BLaER1 (cell line): ENCODE measurements at regions not wholly inside any gene's neighbourhood (a gene's known extent, or its start where the extent isn't known, plus 50 kb on each side); places are given as distances from the start of the nearest gene placed in this dataset.

Source experiments
- H3K27ac ChIP-seq: shearing (Covaris generic); formaldehyde crosslinking; 2 replicates; pipeline ENCODE4 v1.8.1; 2022
- H3K27me3 ChIP-seq: shearing (Covaris generic); formaldehyde crosslinking; 2 replicates; pipeline ENCODE4 v1.8.1; 2022
- H3K36me3 ChIP-seq: shearing (Covaris generic); formaldehyde crosslinking; 2 replicates; pipeline ENCODE4 v1.8.1; 2022
- H3K4me1 ChIP-seq: shearing (Covaris generic); formaldehyde crosslinking; 2 replicates; pipeline ENCODE4 v1.8.1; 2022
- H3K4me2 ChIP-seq: shearing (Covaris generic); formaldehyde crosslinking; 2 replicates; pipeline ENCODE4 v1.8.1; 2022
- H3K4me3 ChIP-seq: shearing (Covaris generic); formaldehyde crosslinking; 2 replicates; pipeline ENCODE4 v1.8.1; 2022
- H3K9ac ChIP-seq: shearing (Covaris generic); formaldehyde crosslinking; 2 replicates; pipeline ENCODE4 v1.8.1; 2022
- H3K9me3 ChIP-seq: shearing (Covaris generic); formaldehyde crosslinking; 2 replicates; pipeline ENCODE4 v1.8.1; 2022
- H4K20me1 ChIP-seq: shearing (Covaris generic); formaldehyde crosslinking; 2 replicates; pipeline ENCODE4 v1.8.1; 2022
- Cebpa-rat ChIP-seq: shearing (Covaris generic); IDR thresholded peaks from 2 replicates; pipeline ENCODE4 v1.8.1; 2022

DNA sequence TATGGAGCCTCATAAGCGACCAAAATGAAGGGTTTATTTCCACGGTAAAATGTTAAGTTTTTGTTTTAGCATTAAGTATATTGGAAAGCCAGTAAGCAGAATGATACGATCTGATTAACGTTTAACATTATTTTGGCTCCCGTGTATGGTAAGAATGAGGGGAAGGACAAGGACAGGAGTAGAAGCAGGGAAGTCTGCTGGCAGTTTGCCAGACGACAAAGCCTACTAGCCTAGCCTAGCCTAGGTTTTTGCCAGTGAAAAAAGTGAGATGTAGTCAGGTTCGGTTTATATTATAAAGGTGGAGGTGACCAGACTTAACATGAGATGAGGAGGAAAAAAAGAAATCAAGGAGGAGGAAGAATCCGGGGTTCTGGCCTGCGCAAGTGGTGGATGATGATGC is 78.9 kb upstream of the ARHGAP32 start:
- peaks cover 31% of the 10 kb centered on the region for H4K20me1 ChIP-seq
- no peaks in the 10 kb centered on the region for H3K9me3 ChIP-seq
- no peaks in the 10 kb centered on the region for H3K27me3 ChIP-seq
- no peak overlapping the region for H3K9ac ChIP-seq
- H3K27ac ChIP-seq: no peak overlapping the region
- 0 out of 2 replicates have a peak overlapping the region, but pooled peaks have one; percentile 29 for H3K4me2 ChIP-seq
- no peak for TF ChIP-seq Cebpa-rat
- peaks cover 12% of the 10 kb centered on the region; the same call in 1 of the 2 replicates for H3K36me3 ChIP-seq
- H3K4me1 ChIP-seq: peaks cover 66% of the 10 kb centered on the region
- H3K4me3 ChIP-seq: no peak overlapping the region

DNA sequence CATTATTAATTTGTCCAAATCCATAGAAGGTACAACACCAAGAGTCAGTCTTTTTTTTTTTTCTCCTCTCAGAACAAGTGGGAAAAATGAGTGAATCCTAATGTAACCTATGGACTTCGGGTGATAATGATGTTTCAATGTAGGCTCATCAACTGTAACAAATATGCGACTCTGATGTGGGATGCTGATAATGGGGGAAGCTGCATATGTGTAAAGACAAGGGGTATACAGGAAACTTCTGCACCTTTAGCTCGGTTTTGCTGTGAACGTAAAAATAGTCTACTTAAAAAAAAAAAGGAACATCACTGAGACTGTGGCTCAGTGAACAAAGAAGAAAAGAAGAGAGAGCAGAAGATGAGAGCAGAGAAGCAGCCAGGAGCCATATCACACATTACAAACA is 78.3 kb upstream of the ARHGAP32 start:
- H3K27ac ChIP-seq: no peak overlapping the region
- H4K20me1 ChIP-seq: peaks cover 25% of the 10 kb centered on the region
- no peak for TF ChIP-seq Cebpa-rat
- H3K4me3 ChIP-seq: no peak overlapping the region
- no peaks in the 10 kb centered on the region for H3K9me3 ChIP-seq
- H3K9ac ChIP-seq: no peak overlapping the region
- H3K4me1 ChIP-seq: peaks cover 60% of the 10 kb centered on the region
- peaks cover 12% of the 10 kb centered on the region; the same call in 1 of the 2 replicates for H3K36me3 ChIP-seq
- H3K4me2 ChIP-seq: peak overlapping the region; percentile 29; the same call in 1 of the 2 replicates
- H3K27me3 ChIP-seq: no peaks in the 10 kb centered on the region

DNA sequence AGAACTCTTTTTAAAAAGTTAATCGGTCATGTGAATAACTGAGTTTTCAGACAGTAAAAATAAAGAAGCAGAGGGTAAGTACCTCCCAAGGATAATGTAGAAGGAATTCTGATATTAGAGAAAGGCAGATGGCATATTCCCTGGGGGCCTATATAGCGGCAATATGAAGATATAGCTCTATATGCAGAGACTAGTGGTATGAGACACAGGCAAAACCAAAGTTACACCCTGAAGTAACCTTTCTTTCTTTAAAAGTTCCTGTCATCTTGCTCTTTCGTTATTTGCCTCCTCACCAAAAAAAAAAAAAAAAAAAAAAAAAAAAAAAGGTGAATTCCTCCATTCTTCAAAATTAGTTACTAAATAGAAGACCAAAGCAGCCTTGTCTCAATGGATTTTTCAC is 76.2 kb upstream of the ARHGAP32 start:
- H3K4me3 ChIP-seq: no peak overlapping the region
- peak overlapping the region; percentile 15; the same call in 1 of the 2 replicates for H3K4me2 ChIP-seq

DNA sequence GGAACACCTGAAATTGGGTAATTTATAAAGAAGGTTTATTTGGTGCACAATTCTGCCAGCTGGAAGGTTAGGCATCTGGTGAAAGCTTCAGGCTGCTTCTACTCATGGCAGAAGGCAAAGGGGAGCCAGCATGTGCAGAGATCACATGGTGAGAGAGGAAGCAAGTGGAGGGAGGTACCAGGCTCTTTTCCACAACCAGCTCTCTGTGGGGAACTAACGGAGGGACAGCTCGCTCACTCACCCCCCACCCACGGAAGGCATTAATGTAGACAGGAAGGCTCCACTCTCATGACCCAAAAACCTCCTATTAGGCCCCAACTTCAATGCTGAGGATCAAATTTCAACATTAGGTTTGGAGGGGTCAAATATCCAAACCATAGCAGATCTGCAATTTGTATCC is 75.6 kb upstream of the ARHGAP32 start:
- H3K27ac ChIP-seq: no peak overlapping the region
- H3K36me3 ChIP-seq: peaks cover 12% of the 10 kb centered on the region; the same call in 1 of the 2 replicates
- H3K9ac ChIP-seq: no peak overlapping the region
- H3K4me1 ChIP-seq: peaks cover 41% of the 10 kb centered on the region
- TF ChIP-seq Cebpa-rat: no peak
- no peaks in the 10 kb centered on the region for H3K27me3 ChIP-seq
- no peaks in the 10 kb centered on the region for H3K9me3 ChIP-seq
- no peak overlapping the region for H3K4me3 ChIP-seq
- no peaks in the 10 kb centered on the region for H4K20me1 ChIP-seq
- peak overlapping the region; percentile 15; the same call in 1 of the 2 replicates for H3K4me2 ChIP-seq

More for the DNA sequence above, 76.2 kb upstream of the ARHGAP32 start:
- H3K36me3 ChIP-seq: peaks cover 12% of the 10 kb centered on the region; the same call in 1 of the 2 replicates
- no peak overlapping the region for H3K27ac ChIP-seq
- H4K20me1 ChIP-seq: peaks cover 4% of the 10 kb centered on the region
- H3K27me3 ChIP-seq: no peaks in the 10 kb centered on the region
- H3K4me1 ChIP-seq: peaks cover 42% of the 10 kb centered on the region
- H3K9ac ChIP-seq: no peak overlapping the region
- H3K9me3 ChIP-seq: no peaks in the 10 kb centered on the region
- TF ChIP-seq Cebpa-rat: no peak

DNA sequence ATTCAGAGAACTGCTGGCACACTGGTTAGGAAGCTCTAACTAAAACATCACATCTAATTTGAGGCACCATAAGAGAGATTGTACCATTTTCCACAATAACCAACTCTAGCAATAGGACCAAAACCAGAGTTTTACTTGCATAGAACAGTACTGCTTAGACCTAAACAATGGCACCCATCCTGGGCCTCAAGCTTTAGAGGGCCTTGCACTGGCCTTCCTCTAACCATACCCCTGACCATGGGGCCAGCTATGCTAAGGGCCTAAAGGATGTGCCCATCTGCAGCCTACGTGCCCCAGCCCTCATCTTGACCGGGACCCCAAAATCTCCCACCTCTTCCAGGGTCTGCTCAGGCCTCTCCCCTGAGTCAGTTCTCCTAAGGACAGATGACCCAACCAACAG is 74.4 kb upstream of the ARHGAP32 start:
- Histone ChIP-seq H3K9ac (no peak overlapping the region), H3K4me2 (no peak overlapping the region), H3K4me1 (peaks cover 42% of the 10 kb centered on the region), H3K27me3 (no peaks in the 10 kb centered on the region), H3K4me3 (no peak overlapping the region), H3K36me3 (peaks cover 12% of the 10 kb centered on the region; the same call in 1 of the 2 replicates), H3K9me3 (no peaks in the 10 kb centered on the region), H3K27ac (no peak overlapping the region), H4K20me1 (no peaks in the 10 kb centered on the region)
- no peak for TF ChIP-seq Cebpa-rat

DNA sequence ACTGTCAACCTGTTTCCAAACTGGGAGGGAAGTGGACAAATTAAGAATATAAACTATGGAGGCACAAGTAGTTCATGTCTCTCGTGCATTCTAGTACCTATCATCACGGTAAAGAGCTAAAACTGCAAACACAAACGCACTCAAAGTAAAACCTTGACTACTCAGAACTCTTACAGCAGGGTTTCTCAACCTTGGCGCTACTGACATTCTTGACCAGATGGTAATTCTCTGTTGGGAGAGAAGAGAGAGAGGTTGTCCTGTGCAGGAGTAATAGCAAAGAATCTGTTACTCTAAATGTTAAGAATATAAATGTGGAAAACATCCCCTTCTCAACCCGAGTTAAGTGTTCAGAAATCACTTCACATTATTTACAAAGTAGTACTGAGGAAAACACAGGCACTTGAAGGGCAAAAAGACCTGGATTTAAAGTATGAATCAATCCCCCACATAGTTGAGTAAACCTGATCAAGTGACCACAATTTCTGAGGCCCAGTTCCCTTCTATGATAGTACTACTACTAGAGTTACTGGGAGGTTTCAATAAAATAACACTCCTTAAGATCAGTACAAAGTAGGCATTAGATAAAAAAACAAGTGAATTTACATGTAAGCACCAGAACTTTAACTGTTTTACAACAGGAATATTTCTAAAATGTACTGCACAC is 73.1 kb upstream of the ARHGAP32 start:
- Histone ChIP-seq H3K36me3 (peaks cover 12% of the 10 kb centered on the region; the same call in 1 of the 2 replicates), H3K27ac (no peak overlapping the region), H3K9ac (no peak overlapping the region)

DNA sequence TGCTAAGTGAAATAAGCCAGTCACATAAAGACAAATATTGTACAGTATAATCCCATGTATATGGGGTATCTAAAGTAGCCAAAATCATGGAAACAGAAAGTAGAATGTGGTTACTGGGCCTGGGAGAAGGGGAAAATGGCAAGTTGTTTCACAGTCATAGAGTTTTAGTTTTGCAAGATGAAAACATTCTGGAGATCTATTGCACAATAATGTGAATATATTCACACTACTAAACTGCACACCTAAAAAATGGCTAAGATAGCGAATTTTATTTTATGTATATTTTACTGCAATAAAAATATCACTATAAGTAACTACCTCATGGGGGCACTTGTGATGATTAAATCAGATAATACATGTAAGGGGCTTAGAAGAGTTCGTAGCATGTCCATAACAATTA is 72.0 kb upstream of the ARHGAP32 start:
- H4K20me1 ChIP-seq: no peaks in the 10 kb centered on the region
- peaks cover 6% of the 10 kb centered on the region; the same call in 1 of the 2 replicates for H3K36me3 ChIP-seq
- H3K4me1 ChIP-seq: peaks cover 52% of the 10 kb centered on the region
- H3K9ac ChIP-seq: no peak overlapping the region
- H3K27me3 ChIP-seq: no peaks in the 10 kb centered on the region
- no peak overlapping the region for H3K4me3 ChIP-seq
- TF ChIP-seq Cebpa-rat: no peak; the same call in 1 of the 2 replicates
- H3K27ac ChIP-seq: no peak overlapping the region
- no peaks in the 10 kb centered on the region for H3K9me3 ChIP-seq
- H3K4me2 ChIP-seq: no peak overlapping the region

More for the DNA sequence above, 73.1 kb upstream of the ARHGAP32 start:
- Histone ChIP-seq H3K9me3 (no peaks in the 10 kb centered on the region), H3K4me3 (no peak overlapping the region), H3K27me3 (no peaks in the 10 kb centered on the region), H3K4me1 (peaks cover 42% of the 10 kb centered on the region), H3K4me2 (no peak overlapping the region), H4K20me1 (no peaks in the 10 kb centered on the region)
- no peak for TF ChIP-seq Cebpa-rat

DNA sequence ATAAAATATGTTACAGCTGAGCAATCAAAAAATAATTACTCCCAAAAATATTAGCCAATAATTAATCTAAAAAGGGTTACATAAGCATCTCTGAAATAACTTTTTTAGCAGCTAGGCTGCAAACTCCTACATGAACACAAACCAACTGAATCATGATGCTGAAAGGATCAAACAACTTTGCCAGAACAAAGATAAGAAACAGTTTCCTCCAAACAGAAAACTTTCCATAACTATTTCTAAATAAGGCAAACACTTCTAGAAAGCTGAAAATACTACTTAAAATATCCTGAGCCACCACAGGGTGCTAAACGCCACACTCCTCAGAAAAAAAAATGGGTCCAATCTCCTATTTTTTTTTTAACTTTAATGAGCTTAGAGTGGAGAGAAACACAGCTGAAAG is 68.6 kb upstream of the ARHGAP32 start:
- Histone ChIP-seq H3K9ac (peak overlapping the region; percentile 59; the same call in 1 of the 2 replicates), H3K36me3 (no peaks in the 10 kb centered on the region), H3K27ac (peak overlapping the region; percentile 72), H3K4me2 (peak overlapping the region; percentile 71), H3K27me3 (no peaks in the 10 kb centered on the region), H3K4me3 (peak overlapping the region; percentile 31; the same call in 1 of the 2 replicates), H3K4me1 (peaks cover 38% of the 10 kb centered on the region), H4K20me1 (no peaks in the 10 kb centered on the region), H3K9me3 (peaks cover 6% of the 10 kb centered on the region; the same call in 1 of the 2 replicates)
- TF ChIP-seq Cebpa-rat: no peak

DNA sequence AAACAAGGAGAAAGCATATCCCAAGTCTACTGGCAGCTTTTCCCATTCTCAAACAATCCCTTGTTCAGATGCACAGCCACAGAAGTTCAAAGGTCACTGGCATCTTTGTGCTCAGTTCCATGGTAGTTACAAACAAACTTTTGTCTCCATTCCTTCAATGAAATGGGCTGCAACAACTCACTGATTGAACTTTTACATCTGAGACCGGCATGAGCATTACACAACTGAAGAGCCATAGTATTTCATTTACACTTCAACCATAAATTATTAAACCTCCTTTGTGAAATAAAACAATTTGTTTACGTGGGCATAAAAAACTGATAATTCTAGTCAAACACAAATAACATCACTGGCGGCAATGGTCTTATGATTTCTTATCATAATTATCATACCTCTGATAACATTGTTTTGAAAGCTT is 67.8 kb upstream of the ARHGAP32 start:
- no peaks in the 10 kb centered on the region for H3K36me3 ChIP-seq
- H3K4me2 ChIP-seq: peak overlapping the region; percentile 46
- peaks cover 14% of the 10 kb centered on the region; the same call in 1 of the 2 replicates for H3K9me3 ChIP-seq
- no peak for TF ChIP-seq Cebpa-rat
- H3K27ac ChIP-seq: peak overlapping the region; percentile 72; the same call in 1 of the 2 replicates
- H3K4me3 ChIP-seq: no peak overlapping the region
- no peak overlapping the region for H3K9ac ChIP-seq
- no peaks in the 10 kb centered on the region for H3K27me3 ChIP-seq
- H3K4me1 ChIP-seq: peaks cover 38% of the 10 kb centered on the region
- no peaks in the 10 kb centered on the region for H4K20me1 ChIP-seq

DNA sequence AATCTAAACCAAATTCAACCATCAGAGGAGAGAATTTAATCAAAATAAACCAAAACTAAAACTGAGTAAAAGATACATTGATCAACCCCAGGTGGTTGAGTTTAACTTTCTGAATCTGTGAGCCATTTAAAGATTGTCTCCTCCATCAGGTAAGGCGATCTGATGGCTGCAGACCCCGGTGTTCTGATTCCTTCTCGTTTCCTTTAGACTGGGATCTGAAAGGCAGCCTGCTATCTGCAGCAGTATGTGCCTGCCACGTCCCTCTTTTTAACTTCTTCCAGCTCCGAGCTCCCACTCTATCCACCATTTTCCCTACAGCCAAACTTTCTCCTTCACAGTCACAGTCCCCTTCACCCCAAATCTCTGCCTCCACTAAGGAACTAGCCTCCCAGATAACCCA is 66.1 kb upstream of the ARHGAP32 start:
- Histone ChIP-seq H3K4me3 (no peak overlapping the region), H3K27me3 (no peaks in the 10 kb centered on the region), H3K9me3 (peaks cover 14% of the 10 kb centered on the region; the same call in 1 of the 2 replicates), H3K27ac (no peak overlapping the region), H3K9ac (no peak overlapping the region), H3K36me3 (no peaks in the 10 kb centered on the region), H3K4me1 (peaks cover 38% of the 10 kb centered on the region), H3K4me2 (no peak overlapping the region), H4K20me1 (no peaks in the 10 kb centered on the region)
- TF ChIP-seq Cebpa-rat: no peak
